ENCODE measurements at regions not wholly inside any gene's neighbourhood (a gene's known extent, or its start where the extent isn't known, plus 50 kb on each side); places are given as distances from the start of the nearest gene placed in this dataset.
"Not testable (repeated sequence)": the region's sequence is repeated elsewhere in the genome, so short reads cannot be mapped to it uniquely, and the experiment has no call there.

DNA sequence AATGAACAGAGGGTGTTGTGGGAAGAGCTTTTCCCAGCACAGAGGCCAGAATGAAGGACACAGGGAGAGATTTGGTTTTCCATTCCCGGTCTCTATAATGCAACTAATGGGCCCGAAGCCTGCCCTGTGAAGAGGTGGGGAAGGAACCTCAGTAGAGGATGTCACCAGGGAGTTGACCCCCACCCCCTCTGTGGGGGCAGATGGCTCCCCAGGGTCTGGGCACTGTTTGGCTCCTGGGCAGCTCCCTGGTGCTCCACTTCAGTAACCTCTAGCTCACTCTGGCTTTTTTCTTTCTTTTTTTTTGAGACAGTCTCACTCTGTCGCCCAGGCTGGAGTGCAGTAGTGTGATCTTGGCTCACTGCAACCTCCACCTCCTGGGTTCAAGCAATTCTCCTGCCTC is 109.1 kb upstream of the DLG1 start:
- DNase-seq (ENCODE audit: low read depth in 1 of 2, low spot score in 1 of 2): no peak

DNA sequence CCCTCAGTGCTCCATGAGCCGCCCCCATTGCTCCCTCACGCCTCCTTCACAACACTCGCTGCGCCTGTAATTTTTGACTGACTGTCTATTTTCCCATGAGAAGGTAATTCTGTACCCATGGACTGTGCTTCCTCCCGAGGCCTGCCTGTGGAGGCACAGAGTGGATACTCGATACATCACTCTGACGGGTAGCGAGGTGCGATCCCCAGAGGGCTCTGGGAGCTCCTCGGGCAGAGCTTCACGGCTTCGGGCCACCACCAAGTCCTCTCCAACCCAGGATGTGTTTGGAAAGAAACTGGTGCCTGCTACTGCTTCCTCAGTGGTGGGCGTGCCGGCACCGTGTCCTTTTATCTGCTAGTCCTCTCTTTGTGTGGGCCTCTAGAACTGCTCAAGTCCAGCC is 108.6 kb upstream of the DLG1 start:
- DNase-seq (ENCODE audit: low read depth in 1 of 2, low spot score in 1 of 2): no peak

DNA sequence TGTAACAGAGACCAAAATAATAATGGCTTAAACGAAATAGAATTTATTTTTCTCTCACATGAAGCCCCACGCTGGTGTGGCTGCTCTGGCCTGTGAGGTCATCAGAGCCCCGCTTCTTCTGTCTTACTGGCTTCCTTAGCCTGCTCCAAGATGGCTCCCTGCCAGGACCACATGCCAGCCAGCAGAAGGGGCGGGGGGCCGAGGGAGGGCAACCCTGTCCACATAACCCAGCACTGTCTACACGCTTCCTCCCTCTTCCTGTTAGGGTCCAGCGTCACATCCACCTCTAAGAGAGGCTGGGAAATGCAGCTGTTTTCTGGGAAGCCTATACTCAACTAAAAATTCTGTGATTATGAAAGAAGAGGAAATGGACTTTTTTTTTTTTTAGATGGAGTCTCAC is 107.9 kb upstream of the DLG1 start:
- DNase-seq (ENCODE audit: low read depth in 1 of 2, low spot score in 1 of 2): no peak

DNA sequence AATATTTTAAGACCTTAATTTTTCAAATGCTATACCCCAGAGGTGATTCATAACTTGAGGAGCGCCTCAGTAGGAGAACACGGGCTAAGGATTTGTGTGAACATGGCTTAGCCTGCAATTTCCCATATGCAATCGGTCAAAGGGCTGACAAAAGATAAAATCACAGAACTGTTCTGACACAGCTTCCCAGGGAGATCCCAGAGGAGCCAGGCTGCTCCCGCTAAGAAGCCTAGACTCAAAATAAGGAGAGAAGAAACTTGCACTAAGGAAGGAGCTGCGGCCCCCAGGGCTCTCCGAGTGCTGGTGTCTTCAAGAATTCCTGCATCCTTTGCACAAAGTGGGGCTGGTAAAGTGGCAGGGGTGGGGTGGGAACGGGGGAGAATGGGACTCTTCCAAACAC is 106.3 kb upstream of the DLG1 start:
- DNase-seq (ENCODE audit: low read depth in 1 of 2, low spot score in 1 of 2): no peak

DNA sequence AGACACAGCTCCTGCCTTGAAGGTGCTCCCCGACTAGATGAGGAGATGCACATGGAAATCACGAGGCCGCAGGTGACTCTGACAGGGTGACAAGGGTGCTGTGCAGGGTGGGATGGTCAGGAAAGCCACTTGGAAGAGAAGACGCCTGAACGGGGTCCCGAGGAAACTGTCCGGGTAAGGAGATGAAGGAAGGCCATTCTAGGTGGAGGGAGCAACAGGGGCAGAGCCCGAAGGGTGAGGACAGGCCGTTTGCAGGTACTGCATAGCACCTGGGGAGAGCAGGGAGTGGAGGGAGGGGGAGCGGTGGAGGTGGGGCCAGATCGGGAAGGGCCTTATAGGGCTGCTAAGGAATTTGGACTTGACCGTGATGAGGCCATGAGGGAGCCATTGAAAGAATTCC is 105.6 kb upstream of the DLG1 start:
- no peak for DNase-seq (ENCODE audit: low read depth in 1 of 2, low spot score in 1 of 2)

DNA sequence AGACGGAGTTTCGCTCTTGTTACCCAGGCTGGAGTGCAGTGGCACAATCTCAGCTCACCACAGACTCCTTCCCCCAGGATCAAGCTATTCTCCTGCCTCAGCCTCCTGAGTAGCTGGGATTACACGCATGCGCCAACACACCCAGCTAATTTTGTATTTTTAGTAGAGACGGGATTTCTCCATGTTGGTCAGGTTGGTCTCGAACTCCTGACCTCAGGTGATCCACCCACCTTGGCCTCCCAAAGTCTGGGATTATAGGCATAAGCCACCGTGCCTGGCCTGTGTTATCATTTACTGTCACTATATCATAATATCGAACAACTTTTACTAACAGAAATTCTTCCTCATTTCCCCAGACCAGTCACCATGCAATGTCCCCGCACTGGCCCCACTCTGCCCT is 104.0 kb upstream of the DLG1 start:
- DNase-seq (ENCODE audit: low read depth in 1 of 2, low spot score in 1 of 2): not testable (repeated sequence)

DNA sequence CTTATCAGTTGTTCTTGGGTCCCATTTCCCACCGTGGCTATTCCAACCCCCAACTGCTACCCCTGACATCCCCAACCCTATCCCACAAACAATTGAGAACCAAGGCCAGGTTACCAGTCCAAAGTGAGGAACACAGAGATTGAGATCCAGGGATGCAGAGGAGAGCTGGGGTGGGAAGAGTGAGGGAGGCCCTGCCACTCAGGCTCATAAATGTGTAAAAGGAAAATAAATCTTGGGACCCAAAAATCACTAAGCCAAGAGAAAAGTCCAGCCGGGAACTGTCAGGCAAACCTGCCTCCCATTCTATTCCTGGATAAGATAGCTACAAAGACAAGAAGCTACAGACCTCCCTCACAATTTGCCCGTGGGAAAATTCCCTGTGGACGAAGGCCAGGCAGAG is 101.1 kb upstream of the DLG1 start:
- no peak for DNase-seq (ENCODE audit: low read depth in 1 of 2, low spot score in 1 of 2)

DNA sequence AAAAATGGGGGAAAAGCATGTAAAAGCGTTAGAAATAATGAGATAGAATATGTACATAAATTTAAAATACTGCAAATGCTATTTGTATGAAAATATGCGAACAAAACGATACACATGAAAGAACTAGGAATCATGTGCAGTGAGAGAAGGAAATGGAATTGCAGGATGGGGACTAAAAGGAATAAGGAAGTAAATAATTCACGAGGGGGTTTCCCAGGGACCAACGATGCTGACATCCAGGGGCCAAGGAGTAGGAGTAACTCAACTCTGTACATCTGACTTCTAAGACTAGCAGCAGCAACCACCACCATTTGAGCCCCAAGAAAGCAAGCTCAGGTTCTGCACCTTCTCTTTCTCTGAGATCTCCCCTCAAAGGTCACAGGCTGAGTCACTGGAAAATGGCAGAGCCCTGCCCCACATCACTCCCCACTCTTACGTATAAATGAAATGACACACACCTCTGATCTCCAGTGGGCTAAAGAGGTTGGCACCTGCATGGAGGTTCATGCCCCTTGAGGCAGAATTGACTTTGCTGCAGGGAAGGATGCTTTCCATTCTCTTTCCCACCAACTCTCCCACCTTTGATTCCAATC is 100.0 kb upstream of the DLG1 start:
- DNase-seq (ENCODE audit: low read depth in 1 of 2, low spot score in 1 of 2): no peak

DNA sequence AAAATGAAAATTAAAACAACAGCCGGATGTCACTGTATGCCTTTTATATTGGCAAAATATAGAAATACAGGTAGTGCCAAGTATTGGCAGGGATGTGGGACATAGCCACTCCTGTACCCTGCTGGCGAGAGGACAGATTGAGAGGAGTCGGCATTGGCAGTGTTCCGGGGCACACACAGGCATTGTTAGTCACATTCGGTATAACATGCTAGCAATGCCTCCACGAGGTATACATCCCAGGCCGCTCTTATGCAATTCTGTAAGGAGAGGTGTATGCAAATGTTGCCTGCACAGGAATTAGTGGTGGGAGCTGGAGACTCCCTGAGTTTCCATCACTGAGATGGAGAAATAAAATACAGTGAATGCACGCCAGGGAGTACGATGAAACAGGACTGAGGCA is 99.4 kb upstream of the DLG1 start:
- DNase-seq (ENCODE audit: low read depth in 1 of 2, low spot score in 1 of 2): no peak

DNA sequence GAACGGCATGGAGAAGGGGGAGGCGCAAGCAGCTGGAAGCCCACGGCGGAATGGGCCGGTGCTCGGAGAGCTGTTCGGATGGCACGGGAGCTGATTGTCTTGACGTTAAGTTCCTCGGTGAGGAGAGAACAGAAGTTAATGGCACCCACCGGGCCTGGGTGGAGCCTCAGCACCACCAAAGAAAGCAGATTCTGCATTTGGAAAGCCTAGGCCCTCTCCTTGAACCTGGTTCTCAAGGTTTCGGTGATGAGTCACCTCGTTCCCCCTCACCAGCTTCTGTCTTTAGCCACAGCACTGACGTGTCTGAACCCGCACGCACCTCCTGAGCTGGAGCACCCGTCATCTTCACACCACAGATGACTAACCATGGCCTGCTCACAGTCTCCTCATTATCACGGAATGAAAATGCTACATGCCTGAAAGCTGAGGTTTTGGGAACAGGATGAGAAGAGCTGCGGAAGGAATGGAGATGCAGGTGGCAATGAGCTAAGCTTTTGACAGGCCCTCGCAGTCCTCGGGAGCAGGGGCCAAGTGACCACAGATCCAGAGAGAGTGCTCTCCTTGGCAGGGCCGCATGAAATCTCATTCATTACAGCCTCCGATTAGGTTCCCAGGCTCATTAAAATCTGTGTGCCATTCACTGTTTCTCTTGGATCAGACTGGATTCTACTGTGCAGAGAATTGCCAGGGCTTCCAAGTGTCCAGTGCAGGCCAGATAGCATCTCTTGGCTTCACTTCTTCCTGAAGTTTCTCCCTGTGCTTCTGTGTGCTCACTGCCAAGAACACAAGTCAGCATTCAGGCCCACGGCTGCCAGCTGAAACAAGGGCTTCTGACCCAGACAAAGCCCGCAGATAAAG is 96.3 kb upstream of the DLG1 start:
- no peak for DNase-seq (ENCODE audit: low read depth in 1 of 2, low spot score in 1 of 2)

DNA sequence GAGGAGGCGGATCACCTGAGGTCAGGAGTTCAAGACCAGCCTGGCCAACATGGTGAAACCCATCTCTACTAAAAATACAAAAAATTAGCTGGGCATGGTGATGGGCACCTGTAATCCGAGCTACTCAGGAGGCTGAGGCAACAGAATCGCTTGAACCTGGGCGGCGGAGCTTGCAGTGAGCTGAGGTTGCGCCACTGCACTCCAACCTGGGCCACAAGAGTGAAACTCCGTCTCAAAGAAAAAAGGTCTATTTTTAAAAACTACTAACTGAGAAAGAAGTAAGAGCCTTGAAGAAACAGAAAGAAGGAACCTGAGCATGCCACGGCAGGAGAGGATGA is 95.7 kb upstream of the DLG1 start:
- DNase-seq (ENCODE audit: low read depth in 1 of 2, low spot score in 1 of 2): not testable (repeated sequence)

DNA sequence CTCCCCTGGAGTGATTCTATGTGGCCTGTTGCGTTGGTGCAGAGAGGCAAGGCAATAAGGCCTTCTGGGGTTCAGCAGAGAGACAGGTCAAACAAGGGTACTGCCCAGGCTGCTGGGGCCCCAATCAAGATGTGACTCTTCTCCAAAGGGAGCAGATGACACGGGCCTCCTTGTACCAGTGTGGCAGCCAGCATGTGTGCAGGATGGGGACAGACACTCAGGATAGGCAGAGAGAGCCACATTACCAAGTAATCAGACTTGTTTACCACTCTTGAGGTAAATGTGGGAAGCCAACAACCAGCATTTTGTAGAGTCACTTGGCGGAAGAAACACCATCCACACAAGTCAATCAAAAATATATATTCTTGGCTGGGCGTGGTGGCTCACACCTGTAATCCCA is 95.3 kb upstream of the DLG1 start:
- DNase-seq (ENCODE audit: low read depth in 1 of 2, low spot score in 1 of 2): no peak

DNA sequence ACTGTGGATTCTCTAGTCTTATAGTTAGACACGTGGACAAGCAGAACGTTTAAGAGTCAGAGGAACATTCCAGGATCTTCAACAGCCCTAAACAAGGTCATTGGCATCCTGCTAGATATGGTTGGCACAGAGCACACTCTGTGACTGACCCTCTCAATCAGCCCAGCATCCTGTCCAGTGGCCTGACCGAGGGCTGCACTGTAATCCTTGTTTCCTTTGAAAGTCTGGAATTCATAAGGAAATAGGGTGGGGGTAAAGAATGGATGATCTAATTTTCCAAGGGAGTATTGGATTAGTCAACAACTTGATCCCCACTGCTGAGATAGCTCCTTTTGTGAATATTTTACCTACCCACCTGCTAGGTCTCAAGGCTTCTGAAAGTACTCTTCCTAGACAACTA is 94.5 kb upstream of the DLG1 start:
- no peak for DNase-seq (ENCODE audit: low read depth in 1 of 2, low spot score in 1 of 2)

DNA sequence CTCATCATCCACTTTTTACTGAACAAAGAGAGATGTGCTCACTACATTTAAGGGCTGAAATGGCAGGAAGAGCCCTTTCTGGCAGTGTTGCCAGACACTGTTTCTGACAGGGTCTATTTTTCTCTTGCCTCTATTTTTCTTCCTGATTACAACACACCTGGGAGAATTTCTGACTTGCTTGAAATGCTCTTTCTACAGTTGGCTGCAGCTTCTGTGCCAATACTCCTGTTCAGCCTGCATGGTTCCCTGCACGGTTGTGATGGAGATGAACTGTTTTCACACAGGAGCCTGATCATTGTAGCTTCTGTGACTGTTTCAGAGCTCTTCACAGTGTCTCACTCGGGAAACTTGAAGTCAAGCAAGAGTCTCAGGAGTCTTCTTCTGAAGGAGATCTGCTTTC is 83.0 kb upstream of the DLG1 start:
- DNase-seq (ENCODE audit: low read depth in 1 of 2, low spot score in 1 of 2): no peak

DNA sequence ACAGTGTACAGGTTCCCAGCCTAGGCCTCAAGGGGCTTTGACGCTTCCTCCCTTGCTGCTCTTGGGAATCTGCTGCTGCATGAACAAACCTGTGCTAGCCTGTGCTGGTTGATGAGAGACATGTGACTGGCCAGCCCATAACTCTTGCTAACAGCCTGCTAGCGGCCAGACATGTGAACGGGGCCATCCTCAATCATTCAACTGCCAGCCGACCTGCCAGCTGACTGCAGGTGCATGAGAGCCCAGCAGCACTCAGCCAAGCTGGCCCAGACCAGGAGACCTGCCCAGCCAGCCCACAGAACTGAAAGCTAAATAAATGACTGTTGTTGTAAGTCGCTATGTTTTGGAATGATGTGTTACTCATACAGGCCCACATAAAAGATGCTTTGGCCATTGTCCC is 82.4 kb upstream of the DLG1 start:
- no peak for DNase-seq (ENCODE audit: low read depth in 1 of 2, low spot score in 1 of 2)

DNA sequence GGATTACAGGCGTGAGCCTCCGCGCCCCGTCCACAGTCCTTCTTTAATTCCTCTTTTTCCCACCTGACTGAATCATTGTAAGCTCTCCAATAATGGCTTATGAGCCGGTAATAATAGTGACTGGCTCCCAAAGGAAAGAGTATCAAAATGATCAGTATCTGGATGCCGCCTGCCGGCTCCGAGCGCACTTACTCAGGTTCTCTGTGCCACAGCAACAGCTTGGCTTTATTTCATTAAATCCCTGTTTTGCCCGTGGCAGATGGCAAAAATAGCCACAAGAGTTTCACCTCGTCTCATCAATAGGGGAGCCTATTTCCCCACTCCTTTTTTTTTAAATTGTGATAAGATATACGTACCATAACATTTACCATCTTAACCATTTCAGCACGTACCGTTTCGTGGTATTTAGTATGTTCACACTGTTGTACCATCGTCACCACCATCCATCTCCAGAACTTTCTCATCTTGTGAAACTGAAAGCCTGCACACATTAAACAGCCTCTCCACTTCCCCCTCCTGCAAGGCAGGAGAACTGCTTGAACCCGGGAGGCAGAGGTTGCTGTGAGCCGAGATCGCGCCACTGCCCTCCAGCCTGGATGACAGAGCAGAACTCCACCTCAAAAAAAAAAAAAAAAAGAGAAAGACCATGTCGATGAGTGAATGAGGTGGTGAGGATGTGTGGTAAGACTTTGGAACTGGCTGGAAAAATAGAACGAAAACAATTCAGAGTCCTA is 80.7 kb upstream of the DLG1 start:
- no peak for DNase-seq (ENCODE audit: low read depth in 1 of 2, low spot score in 1 of 2)

DNA sequence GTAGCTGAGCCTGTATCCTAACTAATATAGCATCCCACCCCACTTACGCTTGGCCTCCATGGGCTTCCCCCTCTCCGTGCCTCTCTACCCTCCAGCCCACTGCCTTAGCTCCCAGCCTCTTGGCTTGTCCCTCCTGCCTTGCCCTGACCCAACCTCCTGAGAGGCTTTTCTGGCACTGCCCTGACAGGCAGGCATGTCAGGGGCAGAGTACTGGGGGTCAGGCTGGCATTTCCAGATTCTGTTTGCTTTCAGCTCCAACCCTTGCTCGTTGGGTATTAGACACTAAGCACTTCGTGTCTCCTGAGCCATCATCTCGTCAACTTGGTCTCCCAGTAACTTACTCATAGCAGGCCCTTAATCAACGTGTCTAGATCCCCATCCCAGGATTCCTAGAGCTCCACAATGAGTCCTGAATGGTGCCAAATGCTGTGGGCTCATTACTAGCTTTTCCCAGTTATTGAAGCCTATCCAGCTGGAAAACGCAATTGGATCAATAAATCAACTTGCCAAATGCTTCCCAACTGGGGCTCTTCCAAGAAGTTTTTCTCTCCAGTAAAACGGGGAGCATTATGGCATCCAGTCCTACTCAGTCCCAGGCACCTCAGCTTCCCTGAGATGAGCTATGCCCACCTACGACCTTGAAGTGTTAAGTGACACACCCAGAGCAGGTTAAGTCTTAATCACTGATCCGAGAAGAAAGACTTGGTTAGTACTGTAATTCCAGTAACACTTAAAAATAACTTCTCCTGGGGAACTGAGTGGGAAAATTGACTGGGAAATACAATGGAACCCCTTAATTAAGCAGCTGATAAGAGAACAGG is 78.5 kb upstream of the DLG1 start:
- DNase-seq (ENCODE audit: low read depth in 1 of 2, low spot score in 1 of 2): no peak

DNA sequence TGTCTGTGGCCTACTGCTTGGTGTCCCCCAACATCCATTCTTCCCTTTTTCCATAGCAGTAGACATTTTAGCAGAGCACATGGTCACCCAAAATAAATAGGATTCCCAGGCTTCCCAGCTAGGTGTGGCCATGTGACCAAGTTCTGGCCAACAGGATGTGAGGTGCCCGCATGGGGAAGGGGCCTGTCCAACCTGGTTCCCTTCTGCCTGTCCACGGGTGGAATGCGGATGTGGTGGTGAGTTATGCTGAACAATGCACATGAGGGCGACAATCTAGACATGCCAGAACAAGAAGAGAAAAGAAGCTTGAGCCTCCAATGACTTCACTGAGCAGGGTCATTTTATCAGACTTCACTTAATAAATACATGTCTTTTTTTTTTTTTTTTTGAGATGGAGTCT is 77.6 kb upstream of the DLG1 start:
- no peak for DNase-seq (ENCODE audit: low read depth in 1 of 2, low spot score in 1 of 2)

DNA sequence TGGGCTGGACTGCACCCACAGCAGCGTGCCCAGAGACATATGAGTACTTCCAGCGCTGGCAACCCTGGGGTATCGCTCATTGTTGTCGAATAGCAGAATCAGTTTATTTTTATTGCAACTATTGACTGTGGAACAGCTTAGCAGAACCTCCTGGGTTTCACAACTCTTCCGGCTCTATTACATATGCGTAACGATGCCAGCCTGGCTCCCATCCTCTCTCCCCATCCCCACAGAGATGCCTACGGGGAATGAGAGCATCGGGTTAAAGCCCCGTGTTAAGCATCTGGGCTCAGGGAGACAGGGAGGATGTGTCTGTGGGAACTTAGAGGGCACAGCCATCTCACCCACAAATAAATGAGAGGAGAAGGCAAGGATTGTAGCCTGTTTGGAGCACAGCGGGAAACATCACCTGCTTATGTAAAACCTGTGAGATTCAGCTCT is 76.6 kb upstream of the DLG1 start:
- no peak for DNase-seq (ENCODE audit: low read depth in 1 of 2, low spot score in 1 of 2)

DNA sequence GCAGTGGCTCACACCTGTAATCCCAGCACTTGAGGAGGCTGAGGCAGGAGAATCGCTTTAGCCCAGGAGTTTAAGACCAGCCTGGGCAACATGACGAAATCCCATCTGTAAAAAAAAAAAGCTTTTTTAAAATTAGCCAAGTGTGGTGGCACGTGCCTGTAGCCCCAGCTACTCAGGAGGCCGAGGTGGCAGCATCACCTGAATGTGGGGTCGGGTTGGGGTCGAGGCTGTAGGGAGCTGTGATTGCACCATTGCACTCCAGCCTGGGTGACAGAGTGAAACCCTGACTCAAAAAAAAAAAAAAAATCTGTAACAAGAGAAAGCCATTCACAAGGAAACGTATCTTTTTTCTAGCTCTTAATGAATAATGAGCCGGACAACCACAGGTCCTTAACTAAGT is 74.7 kb upstream of the DLG1 start:
- no peak for DNase-seq (ENCODE audit: low read depth in 1 of 2, low spot score in 1 of 2)

DNA sequence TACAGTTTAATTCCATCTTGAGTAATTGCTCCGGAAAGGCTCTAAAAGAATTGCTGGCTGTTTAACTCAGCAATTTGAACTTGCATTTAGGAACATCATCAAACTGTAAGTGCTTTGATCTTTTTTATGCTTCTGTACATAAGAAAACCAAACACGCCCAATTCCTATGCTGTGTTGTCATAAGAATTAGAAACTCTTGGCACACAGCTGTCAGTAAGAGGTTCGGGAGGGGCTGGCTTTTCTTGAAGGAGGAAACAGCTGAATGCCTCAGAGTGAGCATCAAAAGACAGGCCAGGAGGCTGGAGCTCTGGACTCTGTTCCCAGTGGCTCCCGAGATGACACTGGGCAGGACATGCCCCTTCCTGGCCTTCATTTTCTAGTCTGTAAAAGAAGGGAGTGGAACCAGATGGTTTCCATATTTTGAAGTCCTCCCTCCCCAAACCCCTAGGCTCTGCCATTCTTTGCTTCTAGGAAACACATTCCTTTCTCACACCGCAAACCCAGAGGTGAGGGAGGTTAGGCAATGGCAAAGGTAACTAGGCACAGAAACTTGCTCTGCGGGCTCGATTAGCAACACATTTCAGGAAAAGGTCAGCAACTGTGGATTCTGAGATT is 73.7 kb upstream of the DLG1 start:
- DNase-seq (ENCODE audit: low read depth in 1 of 2, low spot score in 1 of 2): no peak
